ENCODE measurements at regions not wholly inside any gene's neighbourhood (a gene's known extent, or its start where the extent isn't known, plus 50 kb on each side); places are given as distances from the start of the nearest gene placed in this dataset.
"Not testable (repeated sequence)": the region's sequence is repeated elsewhere in the genome, so short reads cannot be mapped to it uniquely, and the experiment has no call there.

- intact Hi-C loops (cut with DNase I; ENCODE audit: low total_unique reads) = no loop called here
- WGBS, 2 donors = 79 to 82% methylated on average over 13 of the region's 13 CpGs
- Histone ChIP-seq H3K36me3 (ENCODE audit: low read depth, missing control alignments) (no peaks in the 10 kb centered on the region), H3K27ac (no peak overlapping the region), H3K9me3 (no peaks in the 10 kb centered on the region), H3K27me3 (no peaks in the 10 kb centered on the region), H3K4me1 (no peaks in the 10 kb centered on the region), H3K4me3 (no peak overlapping the region)
- no peak for DNase-seq
- no peak for TF ChIP-seq POLR2A (IDR thresholded peaks at IDR 0.05)
Observed at GRCh38 chr13:22944378-22944777, 236.4 kb upstream of the SGCG start.

GRCh38 chr13:22945321-22946226 lies 235.2 kb upstream of the SGCG start:
- WGBS, 2 donors = 66% methylated on average over 9 of the region's 9 CpGs
- H3K4me3 ChIP-seq = no peak overlapping the region
- no peak overlapping the region for H3K27ac ChIP-seq
- H3K36me3 ChIP-seq (ENCODE audit: low read depth, missing control alignments) = no peaks in the 10 kb centered on the region
- H3K4me1 ChIP-seq = no peaks in the 10 kb centered on the region
- no peaks in the 10 kb centered on the region for H3K27me3 ChIP-seq
- H3K9me3 ChIP-seq = no peaks in the 10 kb centered on the region
- intact Hi-C loops (cut with DNase I; ENCODE audit: low total_unique reads) = no loop called here
- no peak for DNase-seq
- no peak for TF ChIP-seq POLR2A (IDR thresholded peaks at IDR 0.05)

- WGBS, 2 donors = 94 to 95% methylated on average over 12 to 13 of the region's 13 CpGs
- no peaks in the 10 kb centered on the region for H3K36me3 ChIP-seq (ENCODE audit: low read depth, missing control alignments)
- H3K9me3 ChIP-seq = no peaks in the 10 kb centered on the region
- TF ChIP-seq POLR2A (IDR thresholded peaks at IDR 0.05) = no peak
- TF ChIP-seq CTCF (IDR thresholded peaks at IDR 0.05) = no peak
- no peaks in the 10 kb centered on the region for H3K27me3 ChIP-seq
- intact Hi-C loops (cut with DNase I; ENCODE audit: low total_unique reads) = no loop called here
- H3K4me3 ChIP-seq = no peak overlapping the region
- H3K4me1 ChIP-seq = no peaks in the 10 kb centered on the region
- H3K27ac ChIP-seq = no peak overlapping the region
- no peak for DNase-seq
Observed at GRCh38 chr13:22948421-22948820, 232.4 kb upstream of the SGCG start.

- H3K9me3 ChIP-seq; DNase-seq; H3K27ac ChIP-seq; H3K27me3 ChIP-seq; H3K4me1 ChIP-seq; H3K36me3 ChIP-seq (ENCODE audit: low read depth, missing control alignments); H3K4me3 ChIP-seq; intact Hi-C loops (cut with DNase I; ENCODE audit: low total_unique reads): not testable (repeated sequence)
Observed at GRCh38 chr13:22952018-22952417, 228.8 kb upstream of the SGCG start.

GRCh38 chr13:22955147-22955546 lies 225.6 kb upstream of the SGCG start:
- intact Hi-C loops (cut with DNase I; ENCODE audit: low total_unique reads); H3K27me3 ChIP-seq; H3K4me1 ChIP-seq; H3K36me3 ChIP-seq (ENCODE audit: low read depth, missing control alignments); DNase-seq; H3K27ac ChIP-seq; H3K4me3 ChIP-seq; H3K9me3 ChIP-seq: not testable (repeated sequence)
- WGBS, 2 donors = 70 to 80% methylated on average over 2 of the region's 2 CpGs

- H3K36me3 ChIP-seq (ENCODE audit: low read depth, missing control alignments); H3K9me3 ChIP-seq; H3K27me3 ChIP-seq; DNase-seq; intact Hi-C loops (cut with DNase I; ENCODE audit: low total_unique reads); H3K4me1 ChIP-seq; H3K4me3 ChIP-seq; H3K27ac ChIP-seq: not testable (repeated sequence)
- 79 to 80% methylated on average over 4 to 9 of the region's 9 CpGs for WGBS, 2 donors
Observed at GRCh38 chr13:22956456-22957115, 224.2 kb upstream of the SGCG start.

GRCh38 chr13:22959859-22960258 lies 220.9 kb upstream of the SGCG start:
- H3K27me3 ChIP-seq; H3K4me3 ChIP-seq; H3K36me3 ChIP-seq (ENCODE audit: low read depth, missing control alignments); H3K9me3 ChIP-seq; H3K4me1 ChIP-seq; intact Hi-C loops (cut with DNase I; ENCODE audit: low total_unique reads); H3K27ac ChIP-seq; DNase-seq: not testable (repeated sequence)
- WGBS, 2 donors = 90 to 95% methylated on average over 10 to 13 of the region's 14 CpGs

Measured in testis (tissue), 2 donors.